A673 (cell line): ENCODE measurements at regions not wholly inside any gene's neighbourhood (a gene's known extent, or its start where the extent isn't known, plus 50 kb on each side); places are given as distances from the start of the nearest gene placed in this dataset.

Source experiments
- BruUV-seq: library from RNA; stranded (reverse); fragments of 400-500 nt; replicated peaks from 2 replicates; lab custom pipeline; 2021; lab: Mats Ljungman, UMichigan
- CTCF ChIA-PET: fragments of 300-600 bp; sonication (Branson Sonifier 250); formaldehyde crosslinking; loops from one replicate; lab custom pipeline; 2022; ENCODE audit warnings: antibody characterized with exemption; lab: Charles Lee
- POLR2A ChIA-PET: fragments of 300-600 bp; sonication (Branson Sonifier 250); formaldehyde crosslinking; loops from one replicate; lab custom pipeline; 2022; ENCODE audit warnings: antibody characterized with exemption; ENCODE audit not compliant: low non-redundant PET; lab: Charles Lee
- DNase-seq: peaks from one replicate; pipeline ENCODE4 v3.0.0-alpha.2; 2015; ENCODE audit warnings: low spot score
- H3K27ac ChIP-seq: fragments of 200-600 bp; sonication (generic); 2 replicates; pipeline ENCODE4 v1.5.1; 2016; ENCODE audit warnings: mixed run types, low read depth, mild to moderate bottlenecking, mixed read lengths, antibody characterized with exemption, low read length; ENCODE audit not compliant: poor library complexity, severe bottlenecking
- H3K27me3 ChIP-seq: fragments of 200-600 bp; sonication (generic); replicated peaks from 2 replicates; pipeline ENCODE4 v1.6.1; 2017; ENCODE audit warnings: mixed run types, low read depth, mild to moderate bottlenecking, mixed read lengths, antibody characterized with exemption, low read length; ENCODE audit not compliant: insufficient read depth, poor library complexity
- H3K36me3 ChIP-seq: fragments of 200-600 bp; sonication (generic); 2 replicates; pipeline ENCODE4 v1.6.1; 2016; ENCODE audit warnings: mixed run types, mild to moderate bottlenecking, mixed read lengths, antibody characterized with exemption, low read length; ENCODE audit not compliant: insufficient read depth, poor library complexity, severe bottlenecking
- H3K4me1 ChIP-seq: fragments of 200-600 bp; sonication (generic); 2 replicates; pipeline ENCODE4 v1.6.1; 2017; ENCODE audit warnings: mixed run types, mild to moderate bottlenecking, mixed read lengths, antibody characterized with exemption, low read length; ENCODE audit not compliant: insufficient read depth, poor library complexity, severe bottlenecking
- H3K4me3 ChIP-seq: fragments of 200-600 bp; sonication (generic); 2 replicates; pipeline ENCODE4 v1.5.1; 2016; ENCODE audit warnings: low read depth, mixed run types, mild to moderate bottlenecking, mixed read lengths, low read length; ENCODE audit not compliant: poor library complexity, severe bottlenecking
- H3K9me3 ChIP-seq: fragments of 200-600 bp; sonication (generic); 2 replicates; pipeline ENCODE4 v1.6.1; 2016; ENCODE audit warnings: mixed run types, low read depth, mild to moderate bottlenecking, mixed read lengths, antibody characterized with exemption, low read length; ENCODE audit not compliant: poor library complexity, severe bottlenecking
- CTCF ChIP-seq: fragments of 300-800, 200-600 bp; sonication (generic); conservative IDR thresholded peaks from 2 replicates; pipeline ENCODE4 v1.5.1; 2017; ENCODE audit warnings: low read depth, mild to moderate bottlenecking, antibody characterized with exemption, low read length, moderate library complexity, mixed read lengths
- EZH2 ChIP-seq: fragments of 200-600 bp; sonication (generic); IDR thresholded peaks from 2 replicates; pipeline ENCODE4 v1.6.1; 2017; ENCODE audit warnings: borderline replicate concordance, low read depth, mild to moderate bottlenecking, mixed read lengths, antibody characterized with exemption, low read length; ENCODE audit not compliant: poor library complexity, severe bottlenecking
- intact Hi-C: fragments of 100-400 bp; cut with micrococcal nuclease; formaldehyde crosslinking; loops from one replicate; pipeline ENCODE4 v1.10.0; 2022; ENCODE audit not compliant: unreplicated experiment

- POLR2A ChIA-PET: no interaction called here
- Histone ChIP-seq H3K4me1 (no peaks in the 10 kb centered on the region), H3K27me3 (peaks cover 7% of the 10 kb centered on the region), H3K4me3 (no peak overlapping the region), H3K27ac (no peak overlapping the region), H3K9me3 (no peaks in the 10 kb centered on the region), H3K36me3 (no peaks in the 10 kb centered on the region)
- TF ChIP-seq CTCF (no peak), EZH2 (no peak)
- DNase-seq: no peak
- no TSS peak for BruUV-seq
- intact Hi-C loops: no loop called here
- CTCF ChIA-PET: no interaction called here
Observed at GRCh38 chr4:24192018-24192641, 302.3 kb upstream of the PPARGC1A start.

- Histone ChIP-seq H3K36me3 (no peaks in the 10 kb centered on the region), H3K4me3 (no peak overlapping the region), H3K4me1 (no peaks in the 10 kb centered on the region), H3K9me3 (no peaks in the 10 kb centered on the region), H3K27ac (no peak overlapping the region), H3K27me3 (peaks cover 7% of the 10 kb centered on the region)
- TF ChIP-seq CTCF (no peak), EZH2 (no peak)
- ChIA-PET CTCF (no interaction called here), POLR2A (no interaction called here)
- intact Hi-C loops: no loop called here
- no TSS peak for BruUV-seq
- no peak for DNase-seq
Observed at GRCh38 chr4:24190761-24191695, 301.2 kb upstream of the PPARGC1A start.

- Histone ChIP-seq H3K36me3 (no peaks in the 10 kb centered on the region), H3K27ac (no peak overlapping the region), H3K4me1 (no peaks in the 10 kb centered on the region), H3K27me3 (peaks cover 9% of the 10 kb centered on the region), H3K9me3 (no peaks in the 10 kb centered on the region), H3K4me3 (no peak overlapping the region)
- BruUV-seq: no TSS peak
- CTCF ChIA-PET: no interaction called here
- no peak for TF ChIP-seq EZH2
- TF ChIP-seq CTCF: no peak
- intact Hi-C loops: no loop called here
- no peak for DNase-seq
- POLR2A ChIA-PET: no interaction called here
Observed at GRCh38 chr4:24188459-24188858, 298.6 kb upstream of the PPARGC1A start.
